ENCODE measurements at regions not wholly inside any gene's neighbourhood (a gene's known extent, or its start where the extent isn't known, plus 50 kb on each side); places are given as distances from the start of the nearest gene placed in this dataset.

DNA sequence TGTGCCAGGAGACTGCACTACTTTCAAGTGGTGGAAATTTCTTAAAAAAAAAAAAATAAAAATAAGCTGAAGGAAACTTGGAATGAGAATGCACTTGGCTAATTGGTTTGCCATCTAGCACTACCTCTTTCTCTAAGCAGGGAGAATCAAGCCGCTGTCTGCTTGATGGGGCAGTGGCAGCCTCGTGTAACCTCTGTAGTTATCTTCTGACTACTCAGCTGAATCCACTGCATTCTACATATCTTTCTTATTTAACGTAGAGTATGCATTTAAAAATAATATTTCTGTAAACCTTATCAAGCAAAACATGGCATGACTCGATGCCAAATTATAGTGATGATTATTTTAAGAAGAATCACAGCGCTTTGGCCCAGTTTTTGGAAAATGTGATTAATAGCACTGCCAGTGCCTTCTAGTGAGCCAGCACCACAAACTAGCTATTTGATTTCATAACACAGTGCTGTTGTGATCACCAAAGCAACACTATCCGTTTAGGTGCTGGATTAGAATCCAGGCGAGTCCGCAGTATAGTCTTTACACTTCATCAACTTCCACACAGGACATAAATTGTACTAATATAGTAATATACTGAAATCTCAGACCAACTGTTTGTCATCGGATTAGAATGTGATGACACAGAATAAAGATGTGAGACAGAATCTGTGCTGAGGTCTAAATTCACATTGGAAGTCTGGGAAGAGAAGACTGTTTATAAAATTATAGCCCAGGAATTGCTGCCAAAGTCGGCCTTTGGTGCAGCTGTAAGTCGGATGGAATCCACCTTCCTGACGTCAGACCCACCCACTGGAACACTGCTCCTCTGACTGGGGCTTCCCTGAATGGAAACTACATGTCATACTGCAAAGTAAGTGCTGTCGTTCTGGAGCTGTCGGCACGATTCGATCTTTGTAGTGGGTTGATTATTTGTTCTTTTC lies 136.5 kb upstream of the ETAA1 start:
- Histone ChIP-seq H3K79me2 (ENCODE audit: insufficient read depth, low read length) (no peaks in the 10 kb centered on the region), H3K4me2 (ENCODE audit: insufficient read depth, insufficient read length, low read length) (no peak overlapping the region), H3K56ac (ENCODE audit: insufficient read length, low read depth, low read length) (no peak overlapping the region), H2AFZ (ENCODE audit: low read length) (no peak overlapping the region), H3K4ac (ENCODE audit: low read depth, low read length) (no peak overlapping the region), H4K91ac (ENCODE audit: insufficient read length, low read depth, low read length) (no peak overlapping the region), H2BK120ac (ENCODE audit: low read depth, low read length, poor library complexity, severe bottlenecking) (no peak overlapping the region), H3K79me1 (ENCODE audit: insufficient read depth, low read depth, low read length, poor library complexity, severe bottlenecking) (no peaks in the 10 kb centered on the region), H3K9me3 (ENCODE audit: control insufficient read depth, low read depth, low read length) (no peaks in the 10 kb centered on the region), H3K23me2 (ENCODE audit: insufficient read length, low read depth, low read length, poor library complexity, severe bottlenecking) (no peaks in the 10 kb centered on the region), H2BK12ac (ENCODE audit: insufficient read length, low read depth, low read length) (no peak overlapping the region), H2AK5ac (ENCODE audit: insufficient read length, low read length) (no peak overlapping the region), H3K9ac (ENCODE audit: extremely low read depth, insufficient read length, low read length) (no peak overlapping the region), H3K18ac (ENCODE audit: insufficient read length, low read depth, low read length) (no peak overlapping the region), H4K5ac (ENCODE audit: insufficient read length, low read depth, low read length) (no peak overlapping the region), H2BK20ac (ENCODE audit: low read depth, low read length, poor library complexity, severe bottlenecking) (no peak overlapping the region), H3T11ph (ENCODE audit: low read length) (no peak overlapping the region), H3K23ac (ENCODE audit: insufficient read length, low read depth, low read length) (no peak overlapping the region), H4K20me1 (ENCODE audit: control insufficient read depth, insufficient read depth, insufficient read length) (no peaks in the 10 kb centered on the region), H3K14ac (ENCODE audit: insufficient read depth, low read length) (no peak overlapping the region), H3K4me1 (ENCODE audit: insufficient read depth, low read length) (no peaks in the 10 kb centered on the region), H3K27me3 (ENCODE audit: insufficient read depth, low read length) (no peaks in the 10 kb centered on the region; the same call in 1 of the 2 replicates), H2BK15ac (ENCODE audit: low read depth, low read length) (no peak overlapping the region), H4K8ac (replicated peaks; ENCODE audit: insufficient read length, low read depth, low read length) (no peak overlapping the region), H3K27ac (ENCODE audit: insufficient read length, low read depth, low read length) (no peak overlapping the region), H2BK5ac (ENCODE audit: insufficient read length, low read length) (no peak overlapping the region)
- H3K36me3 Mint-ChIP-seq (ENCODE audit: insufficient read depth in 1 of 3, low read depth in 3 of 3), result no peaks in the 10 kb centered on the region
- no peak for DNase-seq
- no peaks in the 10 kb centered on the region for H3K4me1 Mint-ChIP-seq
- TF ChIP-seq, protein P1, sequence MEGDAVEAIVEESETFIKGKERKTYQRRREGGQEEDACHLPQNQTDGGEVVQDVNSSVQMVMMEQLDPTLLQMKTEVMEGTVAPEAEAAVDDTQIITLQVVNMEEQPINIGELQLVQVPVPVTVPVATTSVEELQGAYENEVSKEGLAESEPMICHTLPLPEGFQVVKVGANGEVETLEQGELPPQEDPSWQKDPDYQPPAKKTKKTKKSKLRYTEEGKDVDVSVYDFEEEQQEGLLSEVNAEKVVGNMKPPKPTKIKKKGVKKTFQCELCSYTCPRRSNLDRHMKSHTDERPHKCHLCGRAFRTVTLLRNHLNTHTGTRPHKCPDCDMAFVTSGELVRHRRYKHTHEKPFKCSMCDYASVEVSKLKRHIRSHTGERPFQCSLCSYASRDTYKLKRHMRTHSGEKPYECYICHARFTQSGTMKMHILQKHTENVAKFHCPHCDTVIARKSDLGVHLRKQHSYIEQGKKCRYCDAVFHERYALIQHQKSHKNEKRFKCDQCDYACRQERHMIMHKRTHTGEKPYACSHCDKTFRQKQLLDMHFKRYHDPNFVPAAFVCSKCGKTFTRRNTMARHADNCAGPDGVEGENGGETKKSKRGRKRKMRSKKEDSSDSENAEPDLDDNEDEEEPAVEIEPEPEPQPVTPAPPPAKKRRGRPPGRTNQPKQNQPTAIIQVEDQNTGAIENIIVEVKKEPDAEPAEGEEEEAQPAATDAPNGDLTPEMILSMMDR (conservative IDR thresholded peaks at IDR 0.05), result no peak
- no peaks in the 10 kb centered on the region for H3K27me3 Mint-ChIP-seq (ENCODE audit: low read depth)
- H3K27ac Mint-ChIP-seq, result no peak overlapping the region
- no CpG with 5 or more reads among the region's 16 CpGs for WGBS (ENCODE audit: extremely low coverage, insufficient read length, low lambda C conversion rate)
- H3K9me3 Mint-ChIP-seq, result no peaks in the 10 kb centered on the region; a peak in 1 of 5 replicates
- H3K4me3 Mint-ChIP-seq, result no peak overlapping the region

All from H9 (cell line).